GM19240 (cell line): ENCODE measurements at regions not wholly inside any gene's neighbourhood (a gene's known extent, or its start where the extent isn't known, plus 50 kb on each side); places are given as distances from the start of the nearest gene placed in this dataset.
"Not testable (repeated sequence)": the region's sequence is repeated elsewhere in the genome, so short reads cannot be mapped to it uniquely, and the experiment has no call there.

Source experiments
- DNase-seq: peaks from one replicate; pipeline ENCODE4 v3.0.0; 2011; ENCODE audit warnings: low spot score; ENCODE audit not compliant: insufficient read length

DNA sequence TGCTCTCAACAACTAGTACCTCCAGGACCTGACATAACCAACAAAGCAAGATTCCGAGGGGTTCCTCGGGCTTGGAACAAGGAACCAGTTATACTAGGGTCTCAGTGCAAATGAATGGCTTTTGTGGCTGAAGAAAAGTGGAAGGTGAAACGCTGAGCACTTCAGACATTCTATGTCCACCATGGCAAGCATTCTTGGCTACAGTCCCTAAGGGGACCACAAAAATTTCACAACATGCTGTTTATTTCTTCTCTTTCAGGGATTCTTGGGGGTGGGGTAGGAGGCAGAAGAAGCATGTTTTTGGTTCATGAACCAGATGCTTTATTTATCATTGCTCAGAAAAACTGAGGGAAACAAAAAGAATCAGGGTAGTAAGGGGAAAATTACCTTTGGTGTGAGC is 479.9 kb upstream of the CDH11 start:
- DNase-seq: no peak

DNA sequence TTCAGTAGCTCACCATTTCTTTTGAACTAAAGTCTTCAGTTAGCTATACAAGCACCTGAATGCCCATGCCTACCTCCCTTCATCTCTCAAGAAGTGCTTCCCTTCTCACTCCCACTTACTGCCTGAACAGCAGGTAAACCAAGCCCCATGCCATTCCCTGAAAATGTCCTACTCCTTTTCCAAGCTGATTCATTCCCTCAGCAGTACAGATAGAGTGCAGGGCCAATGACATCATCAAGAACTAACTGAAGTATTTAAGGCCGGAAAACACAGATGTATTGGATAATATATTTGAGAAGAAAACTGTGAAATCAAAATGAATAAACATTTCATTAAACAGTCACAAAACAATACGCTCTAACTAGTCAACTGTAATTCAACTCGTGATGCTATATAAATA is 478.8 kb upstream of the CDH11 start:
- no peak for DNase-seq

- DNase-seq: no peak
Observed at GRCh38 chr16:65600046-65600445, 478.2 kb upstream of the CDH11 start.

- no peak for DNase-seq
Observed at GRCh38 chr16:65598621-65599020, 476.8 kb upstream of the CDH11 start.

DNA sequence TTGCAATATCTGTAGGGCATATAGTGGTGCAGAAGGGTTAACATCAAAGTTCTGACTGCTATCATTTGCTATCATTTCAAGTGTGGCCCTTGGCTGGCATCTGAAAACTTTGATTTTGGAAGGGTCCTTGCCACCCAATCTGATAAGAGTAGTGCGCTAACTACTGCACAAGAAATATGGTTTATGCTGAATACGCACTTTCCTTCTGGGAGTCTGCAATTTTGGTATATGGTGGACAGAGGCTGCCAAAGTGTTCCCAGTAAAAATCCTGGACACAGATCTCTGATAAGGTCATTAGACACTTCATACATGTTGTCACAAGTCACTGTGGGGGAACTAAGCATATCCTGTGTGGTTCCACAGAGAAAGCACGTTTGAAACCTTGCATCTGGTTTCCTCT is 461.6 kb upstream of the CDH11 start:
- DNase-seq: no peak

DNA sequence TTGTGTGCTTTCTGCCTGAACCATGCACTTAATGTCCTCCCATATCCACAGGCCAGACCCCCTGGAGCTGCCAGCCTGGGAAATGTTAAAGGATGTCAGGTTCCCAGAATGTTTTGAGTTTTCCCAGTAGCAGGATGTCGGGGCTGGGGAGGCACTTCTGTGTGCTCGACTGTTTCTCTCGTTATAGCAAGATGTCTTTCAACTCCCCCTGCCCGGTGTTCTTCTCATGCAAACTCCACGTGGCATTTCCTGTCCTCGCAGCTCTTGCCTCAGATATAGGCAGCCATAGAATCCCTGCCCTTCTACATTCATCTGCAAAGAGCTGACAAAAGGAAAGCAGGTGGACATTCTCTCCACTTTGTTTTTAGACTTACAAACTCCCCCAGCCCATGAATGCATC is 457.2 kb upstream of the CDH11 start:
- DNase-seq: no peak

DNA sequence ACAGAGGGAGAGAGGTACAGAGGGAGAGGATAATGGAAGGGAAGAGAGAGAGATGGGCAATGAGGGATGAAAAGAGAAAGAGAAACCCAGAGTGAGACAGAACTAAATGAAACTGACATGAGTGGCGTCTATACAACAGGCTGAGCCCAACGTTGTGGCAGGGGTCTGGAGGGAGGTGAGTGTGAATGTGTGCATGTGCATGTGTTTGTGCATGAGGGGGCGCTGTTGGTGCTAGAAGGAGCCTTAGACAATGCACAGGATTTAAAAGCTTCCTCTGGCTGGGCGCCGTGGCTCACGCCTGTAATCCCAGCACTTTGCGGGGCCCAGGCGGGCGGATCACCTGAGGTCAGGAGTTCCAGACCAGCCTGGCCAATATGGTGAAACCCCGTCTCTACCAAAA is 454.8 kb upstream of the CDH11 start:
- no peak for DNase-seq

GRCh38 chr16:65576139-65576538 is 454.3 kb upstream of the CDH11 start:
- no peak for DNase-seq

DNA sequence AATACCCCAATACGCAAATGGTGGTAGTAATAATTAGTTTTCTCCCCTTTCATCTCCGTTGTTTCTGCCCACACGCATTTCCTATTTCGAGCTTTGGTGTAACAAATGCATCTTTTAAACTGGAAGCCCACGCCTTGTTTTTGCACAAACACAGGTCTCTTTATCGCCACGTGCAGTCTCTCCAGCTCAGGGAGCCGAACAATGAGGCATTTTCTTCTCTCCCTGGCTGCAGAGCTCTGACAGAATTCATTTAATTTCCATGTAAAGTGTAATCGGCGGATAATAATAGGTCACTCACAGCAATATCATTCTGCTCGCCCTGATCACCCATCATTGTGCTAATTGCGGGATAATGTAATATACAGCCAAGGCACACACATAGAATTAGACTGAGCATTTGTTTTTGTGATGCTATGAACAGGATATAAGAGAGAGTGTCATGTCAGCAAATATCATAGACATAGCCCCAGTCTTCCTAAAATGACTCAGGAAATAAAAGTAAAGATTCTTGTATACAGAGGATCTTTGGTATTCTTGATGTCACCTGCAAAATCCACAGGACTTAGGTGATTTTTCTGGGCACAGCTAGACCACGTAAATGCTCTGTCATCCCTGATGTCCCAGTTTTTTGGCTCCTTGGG is 452.6 kb upstream of the CDH11 start:
- DNase-seq: no peak

DNA sequence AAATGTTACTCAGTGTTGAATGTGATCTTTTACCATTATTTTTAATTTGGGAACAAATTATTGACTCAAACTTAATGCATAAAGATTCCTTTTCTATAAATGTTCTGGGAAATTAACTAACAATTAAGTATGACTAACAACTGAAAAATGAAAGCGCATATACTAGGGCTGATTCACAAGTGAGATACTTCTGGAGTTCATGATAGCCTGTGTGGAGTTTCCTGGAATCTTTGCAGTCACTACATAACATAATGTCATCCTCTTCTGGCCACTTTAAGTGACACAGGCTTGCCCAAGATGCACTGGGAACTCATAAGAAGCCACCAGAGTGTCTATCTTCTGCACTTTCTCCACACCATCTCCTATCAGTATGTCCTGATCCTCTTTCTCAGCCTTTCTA is 450.3 kb upstream of the CDH11 start:
- DNase-seq: no peak

DNA sequence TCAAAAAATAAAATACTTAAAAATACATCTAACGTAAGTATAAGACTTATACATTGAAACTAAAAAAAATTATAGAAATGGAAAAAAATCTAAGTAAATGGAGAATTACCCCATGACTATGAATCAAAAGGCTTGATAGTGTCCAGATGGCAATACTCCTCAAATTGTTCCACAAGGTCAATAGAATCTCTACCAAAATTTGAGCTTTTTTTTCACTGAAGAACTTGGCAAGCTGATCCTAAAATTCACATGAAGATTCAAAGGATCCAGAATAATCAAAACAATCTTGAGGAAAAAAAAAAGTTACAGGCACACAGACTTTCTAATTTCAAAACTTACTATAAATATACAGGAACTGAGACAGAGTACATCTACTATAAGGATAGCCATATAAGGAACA is 448.4 kb upstream of the CDH11 start:
- DNase-seq: no peak

- DNase-seq: no peak
Observed at GRCh38 chr16:65559846-65560245, 438.0 kb upstream of the CDH11 start.

GRCh38 chr16:65549689-65550088 is 427.8 kb upstream of the CDH11 start:
- DNase-seq: not testable (repeated sequence)

DNA sequence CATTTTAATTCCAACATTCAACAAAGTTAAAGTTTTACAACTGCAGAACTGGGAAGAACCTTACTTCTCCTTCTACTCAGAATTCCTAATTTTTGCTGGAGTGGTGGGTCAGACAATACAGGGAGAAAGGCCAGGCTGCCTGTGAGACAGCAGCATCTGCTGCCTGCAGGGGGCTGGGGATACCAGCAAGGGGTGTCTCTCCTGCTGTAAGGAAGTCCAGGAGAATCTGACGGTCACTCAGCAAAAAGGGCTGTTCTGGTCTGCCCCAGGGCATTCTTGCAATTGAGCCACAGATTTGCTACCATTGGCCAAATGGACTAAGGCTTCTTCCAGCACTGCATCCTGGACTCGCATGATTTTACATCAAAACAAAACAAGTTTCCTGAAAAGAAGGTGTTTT is 426.6 kb upstream of the CDH11 start:
- no peak for DNase-seq

DNA sequence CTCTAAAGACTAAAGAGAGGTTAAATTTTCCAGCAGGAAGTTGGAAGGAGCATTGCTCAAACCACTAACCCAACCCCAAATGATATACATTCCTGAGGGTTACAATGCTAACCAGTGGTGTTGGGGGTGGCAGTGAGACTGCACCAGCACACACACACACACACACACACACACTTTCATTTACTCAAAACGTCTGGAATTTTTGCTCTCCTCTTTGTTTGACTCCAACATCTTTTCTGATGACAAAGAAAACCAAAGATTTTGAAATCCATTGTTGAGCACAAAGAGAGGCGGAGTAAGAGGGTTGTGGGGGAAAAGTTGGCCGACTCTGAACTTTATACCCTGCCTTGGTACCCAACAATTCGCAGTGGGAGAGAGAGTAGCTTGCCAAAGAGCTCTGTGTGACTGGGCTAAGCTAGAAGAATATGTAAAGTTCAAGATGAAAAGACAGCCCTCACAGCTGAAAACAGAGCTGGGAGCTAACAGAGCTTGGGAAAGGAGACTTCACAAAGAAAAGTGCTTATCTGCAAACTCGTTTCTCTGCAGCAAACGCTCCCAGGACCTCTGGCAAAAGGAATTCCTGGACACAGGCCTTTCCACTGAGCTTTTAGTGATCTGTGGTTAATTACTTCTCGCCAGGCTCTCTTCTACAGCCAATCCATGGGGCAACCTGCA is 426.0 kb upstream of the CDH11 start:
- DNase-seq: no peak

DNA sequence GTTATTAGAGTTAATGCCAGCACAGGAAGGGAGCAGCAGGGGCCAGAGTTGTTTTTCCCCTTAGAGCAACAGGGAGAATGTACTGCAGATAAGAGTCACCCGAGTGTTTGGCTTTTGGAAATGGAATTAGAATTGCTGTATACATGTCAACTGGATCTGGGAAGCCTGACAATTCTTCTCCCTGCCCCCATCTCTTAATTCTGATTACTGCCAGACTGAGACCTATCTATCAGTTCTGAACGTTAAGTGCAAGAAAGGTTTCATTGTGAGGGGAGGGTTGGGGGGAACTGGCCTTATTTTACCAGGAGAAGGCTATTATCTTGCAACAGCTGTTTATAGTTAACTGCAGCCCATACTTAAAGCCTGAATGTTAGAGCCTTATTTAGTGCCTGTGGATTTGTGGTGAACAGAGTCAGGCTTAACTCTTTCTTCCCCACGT is 424.5 kb upstream of the CDH11 start:
- DNase-seq: no peak

GRCh38 chr16:65545413-65545956 is 423.6 kb upstream of the CDH11 start:
- no peak for DNase-seq

DNA sequence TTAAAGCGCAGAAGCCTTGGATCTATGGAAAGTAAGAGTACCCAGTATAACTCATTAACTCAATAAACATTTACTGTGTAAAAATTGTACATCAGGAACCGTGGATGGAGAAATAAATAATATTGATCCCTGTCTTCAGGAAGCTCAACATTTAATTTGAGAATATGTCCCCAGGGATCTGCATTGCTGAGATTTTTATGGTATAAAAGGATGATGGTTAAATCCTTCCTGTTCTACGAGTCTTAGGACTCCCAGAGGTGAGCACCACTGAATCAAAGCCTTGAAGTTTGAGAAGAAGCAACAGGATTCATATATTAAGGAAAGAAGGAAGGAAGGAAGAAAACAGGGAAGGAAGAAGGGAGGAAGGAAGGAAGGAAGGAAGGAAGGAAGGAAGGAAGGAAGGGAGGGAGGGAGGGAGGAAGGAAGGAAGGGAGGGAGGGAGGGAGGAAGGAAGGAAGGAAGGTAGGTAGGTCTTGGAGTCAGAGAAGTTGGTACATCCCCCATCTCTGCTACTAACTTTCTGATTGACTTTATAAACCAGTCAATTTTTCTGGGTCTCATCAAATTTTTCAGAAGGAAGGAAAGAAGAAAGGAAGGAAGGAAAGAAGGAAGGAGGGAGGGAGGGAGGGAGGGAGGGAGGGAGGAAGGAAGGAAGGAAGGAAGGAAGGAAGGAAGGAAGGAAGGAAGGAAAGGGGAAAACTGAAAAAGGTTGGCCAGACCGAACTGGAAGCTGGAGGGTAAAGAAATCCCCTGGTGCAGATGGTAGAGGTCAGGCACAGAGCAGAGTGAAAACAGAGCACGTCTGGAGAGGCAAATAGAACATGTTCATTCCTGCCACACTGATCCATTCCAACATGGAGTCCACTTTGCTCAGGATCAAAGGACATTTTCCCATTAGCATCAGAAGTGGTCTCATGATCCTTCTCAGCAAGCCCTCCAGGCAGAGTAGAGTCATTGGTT is 422.2 kb upstream of the CDH11 start:
- no peak for DNase-seq

DNA sequence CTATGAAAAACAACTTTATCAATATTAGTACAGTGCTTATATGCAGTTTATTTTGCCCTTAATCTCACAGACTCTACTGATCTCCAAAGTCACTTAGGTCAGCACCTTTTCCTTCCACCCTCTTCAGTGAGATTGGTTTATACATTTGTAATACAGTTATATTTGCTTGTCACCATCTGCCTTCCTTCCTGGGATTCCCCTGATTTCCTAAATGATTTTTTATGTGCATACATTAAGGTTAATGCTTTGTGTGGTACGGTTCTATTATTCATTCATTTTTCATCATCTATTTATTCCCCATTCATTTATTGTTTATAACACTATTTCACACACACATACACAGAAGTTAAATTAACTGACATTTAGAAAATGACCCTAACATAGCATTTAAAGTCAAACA is 419.8 kb upstream of the CDH11 start:
- no peak for DNase-seq

- DNase-seq: no peak
Observed at GRCh38 chr16:65540901-65541300, 419.0 kb upstream of the CDH11 start.

DNA sequence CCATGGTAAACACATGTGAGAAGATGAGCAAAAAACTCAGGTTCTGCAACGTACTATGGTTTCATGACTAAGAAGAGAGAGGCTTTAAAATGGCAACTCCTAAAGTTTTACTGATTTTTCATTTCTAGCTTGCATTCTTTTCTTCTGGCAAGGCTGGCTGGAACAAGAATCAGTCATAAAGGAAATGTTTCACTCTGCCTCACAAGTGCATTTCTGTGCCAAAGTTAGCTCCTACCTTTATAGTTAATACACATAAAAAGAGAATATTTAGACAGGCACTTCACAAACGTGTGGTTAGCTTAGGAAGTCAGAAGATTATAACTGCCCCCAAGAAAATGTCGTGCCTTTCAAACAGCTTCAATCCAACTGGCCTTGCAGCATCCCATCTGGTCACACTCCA is 417.1 kb upstream of the CDH11 start:
- no peak for DNase-seq

GRCh38 chr16:65537336-65537735 is 415.5 kb upstream of the CDH11 start:
- no peak for DNase-seq
